ENCODE measurements at regions not wholly inside any gene's neighbourhood (a gene's known extent, or its start where the extent isn't known, plus 50 kb on each side); places are given as distances from the start of the nearest gene placed in this dataset.

- Histone ChIP-seq H3K79me2 (ENCODE audit: control insufficient read depth, insufficient read depth, low read length) (no peaks in the 10 kb centered on the region), H3K27ac (ENCODE audit: insufficient read depth, low read depth, low read length) (no peak overlapping the region), H3K9me1 (replicated peaks; ENCODE audit: control insufficient read depth, extremely low read depth, insufficient read depth, low read length) (no peaks in the 10 kb centered on the region), H3K36me3 (ENCODE audit: control insufficient read depth in 2 of 2, extremely low read depth in 1 of 2, insufficient read depth in 2 of 2, low read length in 2 of 2) (no peaks in the 10 kb centered on the region), H3K4me1 (ENCODE audit: control insufficient read depth, extremely low read depth, insufficient read depth, low read length) (no peaks in the 10 kb centered on the region), H3K9me3 (replicated peaks; ENCODE audit: control insufficient read depth, insufficient read depth, low read length) (no peaks in the 10 kb centered on the region), H3K27me3 (ENCODE audit: control insufficient read depth in 2 of 2, insufficient read depth in 2 of 2, low read length in 2 of 2) (peaks cover 0 to 2% of the 10 kb centered on the region in 2 experiments), H3K9ac (replicated peaks; ENCODE audit: extremely low read depth, insufficient read depth, low read length) (no peak overlapping the region), H2AFZ (ENCODE audit: low read depth, low read length) (no peak overlapping the region), H3K4me2 (ENCODE audit: insufficient read depth, low read length) (no peak overlapping the region), H4K20me1 (replicated peaks; ENCODE audit: control insufficient read depth, extremely low read depth, insufficient read depth, low read length) (no peaks in the 10 kb centered on the region), H3K4me3 (replicated peaks in 1 of 3; ENCODE audit: insufficient read depth in 1 of 3, low read depth in 1 of 3, low read length in 3 of 3) (no peak overlapping the region)
- dilution Hi-C loops (cut with MboI; ENCODE audit: extremely low pct_ligation_motif_present, low sequenced_read_pairs) = no loop called here
- intact Hi-C loops (cut with micrococcal nuclease) = loop anchor here (10.0 kb wide), 1 partner anchor 180 kb away; no protein-coding TSS in a partner anchor
- no TSS peak for BruUV-seq (replicated peaks)
- no peak for FAIRE-seq
- TF ChIP-seq CTCF (IDR thresholded peaks at IDR 0.05; ENCODE audit: extremely low read depth in 1 of 2, insufficient read depth in 1 of 2, low read depth in 1 of 2, low read length in 2 of 2) (no peak), EZH2 (IDR thresholded peaks at IDR 0.05; ENCODE audit: borderline replicate concordance, low read depth, low read length, severe bottlenecking) (no peak), GATA2 (IDR thresholded peaks at IDR 0.05; ENCODE audit: insufficient read depth, insufficient read length, low read depth, low read length) (no peak), JUN (IDR thresholded peaks at IDR 0.05; ENCODE audit: borderline replicate concordance, insufficient read depth, insufficient read length, low read depth) (no peak), MYC (IDR thresholded peaks at IDR 0.05; ENCODE audit: low read depth, low read length) (no peak), FOS (IDR thresholded peaks at IDR 0.05; ENCODE audit: borderline replicate concordance, insufficient read depth, low read length) (no peak), POLR2A (IDR thresholded peaks at IDR 0.05; ENCODE audit: low read depth, low read length) (no peak), POLR2AphosphoS5 (IDR thresholded peaks at IDR 0.05; ENCODE audit: insufficient read depth, low read depth, low read length) (no peak), MAX (IDR thresholded peaks at IDR 0.05; ENCODE audit: insufficient read depth, insufficient read length) (no peak)
- POLR2A ChIA-PET = no interaction called here
- DNase-seq (ENCODE audit: low read depth, low spot score) = no peak
- CTCF ChIA-PET = no interaction called here
Measured at GRCh38 chr6:71725126-71725470, 161.3 kb upstream of the RIMS1 start.
